ENCODE measurements at regions not wholly inside any gene's neighbourhood (a gene's known extent, or its start where the extent isn't known, plus 50 kb on each side); places are given as distances from the start of the nearest gene placed in this dataset.
"Not testable (repeated sequence)": the region's sequence is repeated elsewhere in the genome, so short reads cannot be mapped to it uniquely, and the experiment has no call there.

- Histone ChIP-seq H2AFZ (ENCODE audit: low read depth, low read length) (no peak overlapping the region), H3K9ac (ENCODE audit: low read length) (no peak overlapping the region), H4K20me1 (ENCODE audit: insufficient read depth) (no peaks in the 10 kb centered on the region), H3K27ac (ENCODE audit: low read length) (no peak overlapping the region), H3F3A (ENCODE audit: insufficient read depth, low read length, poor library complexity, severe bottlenecking) (no peaks in the 10 kb centered on the region), H3K9me2 (ENCODE audit: insufficient read depth, low read length) (no peaks in the 10 kb centered on the region), H3K4me3 (ENCODE audit: low read length) (no peak overlapping the region), H3K79me2 (replicated peaks; ENCODE audit: insufficient read depth, low read length) (no peaks in the 10 kb centered on the region), H3K4me2 (ENCODE audit: low read length) (no peak overlapping the region), H3K9me3 (ENCODE audit: low read length) (no peaks in the 10 kb centered on the region), H3K36me3 (ENCODE audit: insufficient read depth, low read length) (no peaks in the 10 kb centered on the region), H3K27me3 (ENCODE audit: insufficient read depth, low read depth, low read length) (no peaks in the 10 kb centered on the region)
- TF ChIP-seq POLR2AphosphoS5 (IDR thresholded peaks at IDR 0.05) (no peak), CTCF (IDR thresholded peaks at IDR 0.05; ENCODE audit: poor library complexity, severe bottlenecking) (no peak), REST (IDR thresholded peaks at IDR 0.05; ENCODE audit: borderline replicate concordance) (no peak)
Observed at GRCh38 chr20:11509776-11510175, 407.9 kb upstream of the BTBD3 start.

- H3F3A ChIP-seq (ENCODE audit: insufficient read depth, low read length, poor library complexity, severe bottlenecking): no peaks in the 10 kb centered on the region
- no peak overlapping the region for H3K27ac ChIP-seq (ENCODE audit: low read length)
- H3K4me3 ChIP-seq (ENCODE audit: low read length): no peak overlapping the region
- no peaks in the 10 kb centered on the region for H3K36me3 ChIP-seq (ENCODE audit: insufficient read depth, low read length)
- no peak overlapping the region for H3K4me2 ChIP-seq (ENCODE audit: low read length)
- H3K27me3 ChIP-seq (ENCODE audit: insufficient read depth, low read depth, low read length): no peaks in the 10 kb centered on the region
- no peaks in the 10 kb centered on the region for H3K79me2 ChIP-seq (replicated peaks; ENCODE audit: insufficient read depth, low read length)
- H3K9ac ChIP-seq (ENCODE audit: low read length): no peak overlapping the region
- TF ChIP-seq EP300 (conservative IDR thresholded peaks at IDR 0.05; ENCODE audit: poor library complexity, severe bottlenecking): no peak
- TF ChIP-seq CTCF (IDR thresholded peaks at IDR 0.05; ENCODE audit: poor library complexity, severe bottlenecking): no peak
- no peak for TF ChIP-seq TAF1 (IDR thresholded peaks at IDR 0.05; ENCODE audit: low read depth)
- no peak for TF ChIP-seq POLR2AphosphoS5 (IDR thresholded peaks at IDR 0.05)
- no peak for TF ChIP-seq REST (IDR thresholded peaks at IDR 0.05; ENCODE audit: borderline replicate concordance)
- no peak for TF ChIP-seq EZH2 (IDR thresholded peaks at IDR 0.05; ENCODE audit: borderline replicate concordance, insufficient read depth, low read length, poor library complexity, severe bottlenecking)
- TF ChIP-seq MXI1 (conservative IDR thresholded peaks at IDR 0.05; ENCODE audit: poor library complexity, severe bottlenecking): no peak
- no peak for TF ChIP-seq SMC3 (conservative IDR thresholded peaks at IDR 0.05; ENCODE audit: poor library complexity)
- no peak overlapping the region for H2AFZ ChIP-seq (ENCODE audit: low read depth, low read length)
- no peaks in the 10 kb centered on the region for H3K9me2 ChIP-seq (ENCODE audit: insufficient read depth, low read length)
- H3K9me3 ChIP-seq (ENCODE audit: low read length): no peaks in the 10 kb centered on the region
- H4K20me1 ChIP-seq (ENCODE audit: insufficient read depth): no peaks in the 10 kb centered on the region
Observed at GRCh38 chr20:11511821-11512220, 405.9 kb upstream of the BTBD3 start.

GRCh38 chr20:11513241-11513745 is 404.4 kb upstream of the BTBD3 start:
- not testable (repeated sequence) for H2AFZ ChIP-seq (ENCODE audit: low read depth, low read length); H3K79me2 ChIP-seq (replicated peaks; ENCODE audit: insufficient read depth, low read length); H3K9ac ChIP-seq (ENCODE audit: low read length); H3F3A ChIP-seq (ENCODE audit: insufficient read depth, low read length, poor library complexity, severe bottlenecking); H3K27ac ChIP-seq (ENCODE audit: low read length); H3K9me2 ChIP-seq (ENCODE audit: insufficient read depth, low read length); H3K27me3 ChIP-seq (ENCODE audit: insufficient read depth, low read depth, low read length); H3K9me3 ChIP-seq (ENCODE audit: low read length); H3K4me3 ChIP-seq (ENCODE audit: low read length); H4K20me1 ChIP-seq (ENCODE audit: insufficient read depth); H3K36me3 ChIP-seq (ENCODE audit: insufficient read depth, low read length); H3K4me2 ChIP-seq (ENCODE audit: low read length)

All from neural cell (in vitro differentiated cells).